Inferior parietal cortex (tissue), 1 donor: ENCODE measurements at regions not wholly inside any gene's neighbourhood (a gene's known extent, or its start where the extent isn't known, plus 50 kb on each side); places are given as distances from the start of the nearest gene placed in this dataset.

Experiments used
- DNase-seq: peaks from one replicate; pipeline ENCODE4 v3.0.0-alpha.2; 2016; ENCODE audit errors: extremely low spot score

- no peak for DNase-seq
These were observed 256.7 kb downstream of the DCDC2C start for GRCh38 chr2:3960106-3960505.

- no peak for DNase-seq
These were observed 259.3 kb downstream of the DCDC2C start for GRCh38 chr2:3962719-3963118.

- DNase-seq = no peak
These were observed 261.8 kb downstream of the DCDC2C start for GRCh38 chr2:3965211-3965610.

- DNase-seq = no peak
These were observed 262.6 kb downstream of the DCDC2C start for GRCh38 chr2:3965953-3966352.

- no peak for DNase-seq
These were observed 263.1 kb downstream of the DCDC2C start for GRCh38 chr2:3966470-3966869.

- no peak for DNase-seq
These were observed 265.4 kb downstream of the DCDC2C start for GRCh38 chr2:3968736-3969135.

- no peak for DNase-seq
These were observed 267.6 kb downstream of the DCDC2C start for GRCh38 chr2:3970791-3971651.

GRCh38 chr2:3971652-3972192 is 268.3 kb downstream of the DCDC2C start:
- no peak for DNase-seq

- DNase-seq = no peak
These were observed 269.0 kb downstream of the DCDC2C start for GRCh38 chr2:3972377-3972776.

- no peak for DNase-seq
These were observed 271.4 kb downstream of the DCDC2C start for GRCh38 chr2:3974765-3975164.

GRCh38 chr2:3981446-3981987 is 278.1 kb downstream of the DCDC2C start:
- no peak for DNase-seq

- no peak for DNase-seq
These were observed 278.8 kb downstream of the DCDC2C start for GRCh38 chr2:3982160-3982559.

- no peak for DNase-seq
These were observed 282.7 kb downstream of the DCDC2C start for GRCh38 chr2:3986063-3986462.

GRCh38 chr2:3986530-3987258 is 283.3 kb downstream of the DCDC2C start:
- no peak for DNase-seq

GRCh38 chr2:4002841-4003403 is 299.5 kb downstream of the DCDC2C start:
- no peak for DNase-seq

- DNase-seq = no peak
These were observed 308.8 kb downstream of the DCDC2C start for GRCh38 chr2:4012197-4012596.

GRCh38 chr2:4018535-4018934 is 315.2 kb downstream of the DCDC2C start:
- DNase-seq = no peak

GRCh38 chr2:4020153-4020552 is 316.8 kb downstream of the DCDC2C start:
- DNase-seq = no peak

- DNase-seq = no peak
These were observed 317.3 kb downstream of the DCDC2C start for GRCh38 chr2:4020649-4021048.

- no peak for DNase-seq
These were observed 321.2 kb downstream of the DCDC2C start for GRCh38 chr2:4024605-4025004.

GRCh38 chr2:4029081-4029480 is 325.7 kb downstream of the DCDC2C start:
- no peak for DNase-seq

- no peak for DNase-seq
These were observed 336.5 kb downstream of the DCDC2C start for GRCh38 chr2:4039896-4040295.
